Tongue (tissue), 1 donor: ENCODE measurements at regions not wholly inside any gene's neighbourhood (a gene's known extent, or its start where the extent isn't known, plus 50 kb on each side); places are given as distances from the start of the nearest gene placed in this dataset.
A peak's percentile ranks its signal among the peaks of the same experiment; 100 is the strongest.
"Not testable (repeated sequence)": the region's sequence is repeated elsewhere in the genome, so short reads cannot be mapped to it uniquely, and the experiment has no call there.

Experiments
- DNase-seq: peaks from one replicate; pipeline ENCODE4 v3.0.0-alpha.2; 2015

DNA sequence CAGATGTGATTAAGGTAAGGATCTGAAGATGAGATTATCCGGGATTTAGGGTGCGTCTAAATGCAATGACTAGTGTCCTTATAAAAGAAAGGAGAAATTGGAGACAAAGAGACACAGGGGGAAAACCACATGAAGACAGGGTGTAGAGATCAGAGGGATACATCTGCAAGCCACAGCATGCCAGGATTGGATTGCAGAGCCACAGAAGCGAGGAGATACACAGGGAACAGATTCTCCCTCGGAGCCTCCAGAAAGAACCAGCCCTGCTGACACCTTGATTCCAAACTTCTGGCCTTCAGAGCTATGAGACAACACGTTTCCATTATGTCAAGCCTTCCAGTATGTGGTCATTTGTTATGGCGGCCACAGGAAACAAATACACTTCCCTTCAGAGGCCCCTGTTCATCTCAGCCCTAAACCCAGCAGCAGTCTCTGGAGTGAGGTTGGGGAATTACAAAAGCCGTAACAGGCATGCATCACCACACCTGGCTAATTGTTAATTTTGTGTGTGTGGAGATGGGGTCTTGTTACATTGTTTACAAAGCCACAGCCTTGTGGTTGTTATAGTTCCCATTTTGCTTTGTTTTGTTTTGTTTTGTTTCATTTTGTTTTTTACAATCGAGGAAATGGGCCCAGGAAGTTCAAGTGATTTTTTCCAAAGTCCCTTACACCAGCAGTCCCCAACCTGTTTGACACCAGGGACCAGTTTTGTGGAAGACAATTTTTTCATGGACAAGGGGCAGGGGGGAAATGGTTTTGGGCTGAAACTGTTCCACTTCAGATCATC is 51.6 kb upstream of the LYRM9 start:
- no peak for DNase-seq

DNA sequence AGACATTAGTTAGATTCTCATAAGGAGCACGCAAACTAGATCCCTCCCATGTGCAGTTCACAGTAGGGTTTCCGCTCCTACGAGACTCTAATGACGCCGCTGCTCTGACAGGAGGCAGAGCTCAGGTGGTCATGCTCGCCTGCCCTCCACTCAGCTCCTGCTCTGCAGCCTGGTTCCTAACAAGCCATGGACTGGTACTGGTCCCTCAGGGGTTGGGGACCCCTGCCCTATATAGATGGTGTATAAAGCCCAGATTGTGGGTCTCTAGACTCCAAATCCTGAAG is 52.1 kb upstream of the LYRM9 start:
- DNase-seq = no peak

DNA sequence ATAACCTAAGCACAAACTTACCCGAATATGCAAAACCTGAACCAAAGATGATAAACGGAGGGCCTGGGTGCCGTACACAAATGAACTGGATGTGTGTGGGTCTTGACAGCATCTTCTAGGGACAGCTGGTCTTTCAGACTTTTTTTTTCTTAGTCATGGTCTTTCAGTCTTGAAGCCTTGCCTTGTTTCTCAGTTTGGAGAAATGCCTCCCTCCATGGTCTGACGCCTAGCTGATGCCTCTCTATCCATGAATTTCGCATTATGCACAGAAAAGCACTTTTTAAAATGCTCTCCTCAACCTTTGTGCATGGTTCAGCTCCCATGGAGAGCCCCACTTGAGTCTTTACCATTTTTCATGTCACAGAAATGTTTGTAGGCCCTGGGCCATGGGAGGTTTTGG is 52.8 kb upstream of the LYRM9 start:
- DNase-seq = no peak

DNA sequence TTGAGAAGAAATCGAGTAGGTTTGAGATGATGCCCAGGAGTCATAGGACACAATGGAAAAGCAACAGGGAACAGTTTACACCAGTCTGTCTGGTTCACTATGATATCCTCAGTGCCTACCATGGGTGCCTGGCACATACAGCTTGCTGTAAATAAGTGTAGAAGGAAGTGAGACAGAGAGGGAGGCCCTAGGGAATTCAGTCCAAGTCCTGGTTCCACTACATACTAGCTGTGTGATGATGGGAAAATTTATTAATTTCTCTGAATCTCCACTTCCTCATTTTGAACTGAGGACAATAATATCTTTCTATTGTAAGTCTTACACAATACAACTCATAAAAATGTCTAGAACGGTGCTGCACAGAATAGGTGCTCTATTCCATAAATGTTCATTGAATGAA is 53.3 kb upstream of the LYRM9 start:
- no peak for DNase-seq

DNA sequence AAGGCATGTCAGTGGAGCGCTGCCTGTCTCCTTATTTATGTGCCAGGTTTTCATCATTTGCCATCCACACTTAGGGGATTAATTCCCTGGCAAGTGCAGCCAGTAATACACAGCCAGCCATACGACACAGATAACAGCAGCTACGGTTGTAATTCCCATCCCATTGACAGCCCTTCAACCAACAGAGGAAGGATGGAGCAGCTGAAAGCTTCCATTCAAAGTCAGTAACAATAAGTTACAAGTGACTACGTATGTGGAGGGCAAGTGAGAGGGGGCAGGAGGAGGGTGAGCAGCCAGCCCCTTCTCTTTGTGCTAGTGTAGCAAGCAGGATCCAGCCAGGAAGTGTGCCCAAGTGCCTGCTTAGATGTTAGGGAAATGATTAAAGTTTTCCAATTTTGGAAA is 53.8 kb upstream of the LYRM9 start:
- no peak for DNase-seq

DNA sequence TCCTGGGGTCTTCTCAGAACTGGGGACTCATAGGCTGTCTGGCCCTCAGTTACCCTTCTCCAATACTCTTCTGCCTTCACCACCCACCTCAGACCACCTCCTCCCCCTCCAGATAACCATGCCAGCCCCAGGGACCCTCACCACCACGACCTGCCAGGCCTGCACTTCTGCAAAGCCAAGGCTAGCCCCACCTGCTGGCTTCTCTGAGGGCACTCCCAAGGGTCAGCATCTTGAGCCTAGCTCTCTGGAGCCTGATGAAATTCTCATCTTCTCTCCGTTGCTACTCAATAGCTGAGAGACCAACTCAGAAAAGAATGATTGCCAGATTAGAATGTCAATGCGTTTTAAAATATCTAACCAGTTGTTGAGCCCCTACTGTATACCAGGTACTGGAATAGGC is 56.1 kb upstream of the LYRM9 start:
- no peak for DNase-seq

DNA sequence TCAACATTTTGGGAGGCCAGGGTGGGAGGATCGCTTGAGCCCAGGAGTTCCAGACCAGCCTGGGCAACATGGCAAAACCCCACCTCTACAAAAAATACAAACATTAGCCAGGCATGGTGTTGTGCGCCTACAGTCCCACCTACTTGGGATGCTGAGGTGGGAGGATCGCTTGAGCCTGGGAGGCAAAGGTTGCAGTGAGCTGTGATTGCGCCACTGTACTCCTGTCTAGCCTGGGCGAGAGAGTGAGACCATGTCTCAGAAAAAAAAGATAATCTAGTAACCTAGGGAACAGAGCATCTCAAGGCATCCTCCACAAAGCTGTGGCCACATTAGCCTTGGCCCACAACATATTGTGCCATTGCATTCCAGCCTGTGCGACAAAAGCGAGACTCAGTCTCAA is 57.1 kb upstream of the LYRM9 start:
- not testable (repeated sequence) for DNase-seq

DNA sequence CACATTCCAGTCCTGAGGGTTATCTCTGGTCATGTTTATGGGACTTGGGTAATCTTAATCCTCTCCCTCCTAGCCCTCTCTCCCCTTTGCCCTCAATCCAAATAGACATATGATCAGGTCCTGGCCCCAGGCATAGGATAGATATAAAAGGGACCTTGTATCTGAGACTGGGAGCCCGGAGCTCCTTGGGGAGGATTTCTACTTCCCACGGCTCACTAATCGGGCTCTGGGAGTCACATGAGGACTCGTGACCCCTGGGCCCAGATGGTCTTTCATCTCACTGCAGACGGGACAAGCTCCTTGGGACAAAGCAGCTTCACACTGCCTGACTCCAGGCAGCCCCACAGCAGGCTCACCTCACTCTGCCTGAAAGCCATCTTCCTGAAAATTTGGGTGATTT is 57.8 kb upstream of the LYRM9 start:
- no peak for DNase-seq

DNA sequence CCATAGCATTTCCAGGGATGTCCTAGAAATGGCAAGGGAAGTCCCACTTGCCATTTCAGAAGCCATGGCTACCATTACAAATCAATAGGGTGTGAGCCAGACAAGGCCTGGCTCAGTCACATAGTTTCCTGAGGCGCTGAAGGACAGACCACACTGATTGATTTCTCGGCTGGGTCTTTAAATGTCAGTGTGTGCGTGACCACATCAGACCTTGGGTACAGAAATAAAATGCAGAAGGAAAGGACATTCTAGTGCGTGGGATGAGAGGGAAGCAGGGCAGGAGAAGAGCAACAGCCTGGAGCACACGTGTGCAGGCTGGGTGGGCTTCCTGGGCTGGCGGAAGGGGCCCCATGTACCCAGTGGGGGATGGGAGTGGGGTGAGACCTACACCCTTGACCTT is 58.7 kb upstream of the LYRM9 start:
- no peak for DNase-seq

DNA sequence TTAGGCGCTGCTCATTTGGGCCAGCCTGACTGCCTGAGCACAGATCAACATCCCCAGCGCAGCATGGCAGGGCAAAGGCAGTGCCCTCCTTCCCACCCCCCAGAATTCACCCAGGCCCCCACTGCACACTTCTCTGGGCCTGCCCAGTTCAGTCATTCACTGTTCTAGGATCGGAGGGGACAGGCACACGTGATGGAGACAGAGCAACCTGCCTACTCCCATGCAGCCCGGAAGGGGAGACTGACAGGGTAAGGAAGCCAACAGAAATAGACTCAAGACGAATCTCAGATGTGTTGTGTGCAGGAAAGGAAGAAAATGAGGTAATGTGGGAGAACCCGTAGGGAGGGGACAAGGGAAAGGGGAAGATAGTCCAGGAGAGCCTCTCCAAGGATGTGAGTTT is 59.2 kb upstream of the LYRM9 start:
- no peak for DNase-seq

DNA sequence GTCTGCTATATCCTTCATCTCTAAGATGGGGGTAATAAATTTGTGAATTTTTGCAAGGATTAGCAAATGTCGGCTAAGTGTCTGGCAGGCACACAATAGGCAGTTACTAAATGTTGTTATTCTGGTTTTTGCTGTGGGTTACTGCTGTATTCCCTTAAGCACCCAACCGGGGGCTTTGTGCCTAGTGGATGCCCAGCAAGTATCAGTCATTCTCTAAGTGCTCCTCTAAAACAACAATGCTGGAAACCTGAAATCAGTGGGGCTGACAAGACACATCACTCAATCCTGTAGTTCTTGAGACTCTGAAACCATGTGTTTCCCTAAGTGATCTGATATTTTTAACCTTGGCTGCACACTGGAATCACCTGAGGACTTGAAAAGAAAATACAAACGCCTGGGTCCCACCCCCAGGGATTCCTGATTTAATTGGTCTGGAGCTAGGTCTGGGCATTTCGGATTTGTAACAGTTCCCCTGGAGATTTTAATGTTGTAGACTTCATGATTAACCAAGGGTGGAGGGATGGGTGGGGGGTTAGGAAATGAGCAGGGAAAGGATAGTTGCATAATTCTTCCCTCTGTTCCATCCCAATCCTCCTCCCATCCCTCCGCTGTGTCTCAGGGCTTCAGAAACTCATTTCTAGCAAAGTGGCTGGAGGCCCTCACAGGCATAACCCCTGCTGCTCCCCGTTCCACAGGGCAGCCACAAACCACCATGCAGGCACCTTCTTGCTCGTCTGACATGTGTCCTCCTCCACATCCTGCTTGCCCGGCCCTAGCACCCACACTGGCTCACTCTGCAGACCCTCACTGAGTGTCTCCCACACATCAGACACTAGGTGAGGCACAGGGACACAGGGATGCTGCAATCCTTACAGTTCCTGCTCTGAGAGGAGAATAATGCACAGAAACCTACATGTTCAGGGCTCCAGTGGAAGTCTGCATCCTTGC is 61.7 kb upstream of the LYRM9 start:
- no peak for DNase-seq

DNA sequence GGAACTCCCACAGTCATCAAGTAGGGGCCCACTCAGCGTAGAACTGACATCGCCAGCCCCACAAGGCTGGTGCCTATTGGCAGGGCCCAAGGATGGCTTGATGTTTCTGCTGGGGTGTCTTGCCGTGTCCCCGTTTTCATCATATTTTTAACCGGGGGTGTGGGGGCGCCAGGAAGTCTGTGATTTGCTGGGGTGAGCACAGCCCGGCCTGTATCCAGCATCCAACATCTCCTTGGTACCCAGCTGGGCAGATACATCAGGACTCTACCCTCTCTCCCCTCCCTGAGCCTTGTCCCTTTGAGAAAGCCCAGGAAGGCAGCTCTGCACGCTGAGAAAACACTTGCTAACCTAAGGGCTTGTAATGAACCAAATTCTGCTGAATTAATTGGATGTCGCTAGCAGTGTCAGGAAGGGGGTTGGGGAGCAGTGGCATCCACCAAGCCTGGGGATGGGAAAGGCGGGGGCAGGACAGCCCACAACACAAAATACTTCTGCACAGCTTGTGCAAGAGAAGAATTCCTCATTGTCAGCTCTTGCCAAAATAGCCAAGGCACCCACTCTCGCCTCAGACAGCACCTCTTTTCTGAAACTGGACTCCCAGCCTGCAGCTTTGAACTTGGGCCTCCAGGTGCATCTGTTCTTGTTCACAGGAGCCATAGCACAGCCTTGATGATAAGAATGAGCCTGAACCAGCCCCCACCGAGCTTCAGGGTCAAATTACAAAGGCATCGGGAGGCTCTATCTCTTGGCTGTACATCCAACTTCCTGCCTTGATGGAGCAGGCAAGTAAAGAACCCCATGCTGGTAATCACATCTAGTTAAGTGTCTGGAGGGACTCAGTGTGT is 63.7 kb upstream of the LYRM9 start:
- DNase-seq = no peak

DNA sequence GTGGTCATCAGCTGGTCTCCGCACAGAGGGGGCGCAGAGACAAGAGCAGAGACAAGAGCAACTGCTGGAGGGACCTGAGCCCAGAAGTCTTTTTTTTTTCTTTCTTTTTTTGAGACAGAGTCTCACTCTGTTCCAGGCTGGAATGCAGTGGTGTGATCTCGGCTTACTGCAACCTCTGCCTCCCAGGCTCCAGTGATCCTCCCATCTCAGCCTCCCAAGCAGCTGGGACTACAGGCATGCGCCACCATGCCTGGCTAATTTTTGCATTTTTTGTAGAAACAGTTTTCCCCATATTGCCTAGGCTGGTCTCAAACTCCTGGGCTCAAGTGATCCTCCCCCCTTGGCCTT is 64.3 kb upstream of the LYRM9 start:
- DNase-seq = not testable (repeated sequence)

DNA sequence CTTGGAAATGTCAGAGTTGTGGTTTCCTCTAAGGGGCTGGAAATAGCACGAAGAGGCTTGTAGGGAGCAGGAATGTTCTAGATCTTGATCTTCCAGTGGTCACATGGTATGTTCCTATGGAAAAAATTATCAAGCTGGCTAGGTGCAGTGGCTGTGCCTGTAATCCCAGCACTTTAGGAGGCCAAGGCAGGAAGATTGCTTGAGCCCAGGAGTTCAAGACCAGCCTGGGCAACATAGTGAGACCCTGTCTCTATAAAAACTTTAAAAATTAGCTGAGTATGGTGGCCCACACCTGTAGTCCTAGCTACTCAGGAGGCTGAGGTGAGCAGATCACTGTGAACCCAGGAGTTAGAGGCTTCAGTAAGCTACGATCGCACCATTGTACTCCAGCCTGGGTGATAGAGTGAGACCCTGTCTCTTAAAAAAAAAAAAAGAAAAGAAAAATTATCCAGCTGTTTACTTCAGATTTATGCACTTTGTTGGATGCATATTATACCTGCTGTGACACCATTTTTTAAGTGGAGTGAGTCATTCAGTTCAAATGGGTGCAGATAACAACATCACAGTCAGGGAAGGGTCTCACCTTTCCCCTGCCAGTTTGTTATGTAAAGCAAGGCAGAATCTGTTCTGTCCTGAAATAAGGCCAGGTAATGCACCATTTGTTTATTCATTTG is 65.7 kb upstream of the LYRM9 start:
- DNase-seq = no peak

DNA sequence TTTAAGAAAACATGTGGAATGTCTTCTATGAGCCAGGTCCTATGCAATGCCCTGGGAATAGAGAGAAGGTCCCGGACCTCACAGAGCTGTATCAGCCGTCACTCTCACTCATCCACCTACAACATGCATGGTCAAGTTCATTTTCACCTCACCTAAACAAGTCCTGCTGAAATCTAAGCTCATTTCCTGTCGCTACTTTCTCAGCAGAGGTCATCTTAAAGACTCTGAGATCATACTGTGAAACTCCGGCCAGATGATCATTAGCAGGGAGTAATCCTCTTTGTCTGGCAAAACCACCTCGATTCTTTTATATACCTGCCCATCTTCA is 66.2 kb upstream of the LYRM9 start:
- no peak for DNase-seq

DNA sequence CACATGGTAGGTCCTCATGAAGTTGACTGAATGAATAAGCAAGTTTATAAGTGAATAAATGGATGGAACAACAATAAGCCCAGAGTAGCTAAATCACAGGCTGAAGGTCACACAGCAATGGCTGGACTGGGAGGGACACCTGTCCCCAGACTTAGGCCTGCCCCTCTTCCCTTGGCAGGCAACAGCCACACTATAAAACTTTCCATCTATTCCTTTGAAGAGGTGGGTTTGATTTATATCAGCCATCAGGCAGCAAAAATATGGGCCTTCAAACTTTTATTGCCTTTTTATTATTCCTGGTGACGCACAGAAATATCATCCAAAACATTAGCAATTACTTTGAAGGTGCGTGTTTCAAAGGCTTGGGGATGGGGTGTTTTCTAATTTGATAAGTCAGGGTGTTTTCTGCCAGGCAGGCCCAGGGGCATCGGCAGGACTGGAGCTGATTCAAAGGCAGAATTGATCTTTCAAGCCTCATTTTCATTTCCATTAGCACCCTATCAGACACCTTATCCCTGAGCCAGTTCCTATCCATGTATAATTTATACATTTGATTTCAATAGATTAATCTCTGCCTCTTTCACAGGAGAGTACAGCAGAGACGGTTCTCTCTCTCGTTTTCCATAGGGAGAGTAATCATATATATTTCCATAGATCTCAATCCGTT is 67.2 kb upstream of the LYRM9 start:
- DNase-seq = no peak

DNA sequence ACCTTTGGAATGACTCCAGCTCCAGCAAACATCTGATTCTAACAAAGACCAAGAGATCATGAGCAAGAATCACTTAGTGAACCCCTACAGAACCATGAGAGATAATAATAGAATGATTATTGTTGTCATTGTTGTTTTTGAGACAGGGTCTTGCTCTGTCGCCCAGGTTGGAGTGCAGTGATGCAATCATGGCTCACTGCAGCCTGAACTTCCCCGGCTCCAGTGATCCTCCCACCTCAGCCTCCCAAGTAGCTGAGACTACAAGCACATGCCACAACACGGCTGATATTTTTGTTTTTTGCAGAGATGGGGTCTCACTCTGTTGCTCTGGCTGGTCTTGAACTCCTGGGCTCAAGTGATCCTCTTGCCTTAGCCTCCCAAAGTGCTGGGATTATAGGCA is 69.4 kb upstream of the LYRM9 start:
- not testable (repeated sequence) for DNase-seq

DNA sequence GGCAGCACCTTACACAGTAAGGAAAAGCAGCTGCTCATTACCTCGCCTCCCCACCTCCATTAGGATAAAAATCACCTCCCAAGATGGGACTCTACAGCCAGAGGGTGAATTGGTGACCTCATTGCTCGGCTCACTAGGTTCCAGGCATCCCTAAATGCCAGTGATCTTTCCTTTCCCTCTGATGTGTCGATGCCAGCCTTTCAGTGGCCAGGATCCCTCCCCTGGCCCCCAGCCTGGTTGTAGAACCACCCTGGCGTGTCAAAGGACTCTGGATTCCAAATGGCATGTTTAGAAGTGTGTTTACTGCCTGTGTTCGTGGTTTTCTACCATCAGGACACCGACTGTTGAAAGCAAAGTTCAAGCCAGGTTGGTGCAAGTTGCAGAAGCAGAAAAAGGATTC is 72.1 kb upstream of the LYRM9 start:
- no peak for DNase-seq

DNA sequence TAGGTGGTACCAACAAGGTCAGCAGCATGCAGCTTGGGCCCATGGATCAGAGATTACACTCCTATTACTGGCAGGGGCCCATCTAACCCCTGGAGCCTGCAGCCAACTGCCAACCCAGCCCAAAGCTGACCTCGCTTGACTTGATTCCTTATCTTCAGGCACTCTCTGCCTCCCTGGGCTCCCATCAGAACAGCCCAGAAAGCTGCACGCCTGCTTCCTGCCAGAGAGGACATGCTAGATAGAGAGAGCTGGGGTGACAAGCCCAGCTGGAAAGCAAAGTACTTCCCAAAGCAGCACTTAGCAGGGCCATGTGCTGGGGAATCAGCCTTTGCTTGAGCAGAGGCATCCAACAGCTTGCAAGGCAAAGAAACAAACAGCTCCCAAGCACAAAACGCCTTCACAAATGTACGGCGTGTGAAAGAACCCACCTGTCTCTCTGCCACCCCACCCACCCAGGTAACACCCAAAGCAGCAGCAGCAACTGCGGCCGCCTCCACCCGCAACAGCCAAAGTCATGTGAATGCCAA is 74.2 kb upstream of the NLK start:
- peak; percentile 3 for DNase-seq

DNA sequence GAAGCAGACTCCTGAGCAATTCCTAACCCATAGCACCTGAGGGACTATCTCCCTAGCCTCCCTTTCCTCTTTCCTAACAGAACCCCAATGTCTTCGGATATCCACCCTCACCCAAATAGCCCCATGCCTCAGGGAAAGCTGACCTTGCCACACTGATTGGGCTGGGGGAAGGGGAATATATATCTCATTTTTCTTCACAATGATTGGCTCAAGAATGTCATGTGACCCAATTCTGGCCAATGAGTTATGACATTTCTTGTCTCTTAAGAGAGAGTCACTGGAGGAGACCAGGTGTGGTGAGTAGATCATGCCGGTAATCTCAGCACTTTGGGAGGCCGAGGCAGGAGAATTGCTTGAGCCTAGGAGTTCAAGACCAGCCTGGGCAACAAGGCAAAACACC is 71.9 kb upstream of the NLK start:
- DNase-seq = no peak

DNA sequence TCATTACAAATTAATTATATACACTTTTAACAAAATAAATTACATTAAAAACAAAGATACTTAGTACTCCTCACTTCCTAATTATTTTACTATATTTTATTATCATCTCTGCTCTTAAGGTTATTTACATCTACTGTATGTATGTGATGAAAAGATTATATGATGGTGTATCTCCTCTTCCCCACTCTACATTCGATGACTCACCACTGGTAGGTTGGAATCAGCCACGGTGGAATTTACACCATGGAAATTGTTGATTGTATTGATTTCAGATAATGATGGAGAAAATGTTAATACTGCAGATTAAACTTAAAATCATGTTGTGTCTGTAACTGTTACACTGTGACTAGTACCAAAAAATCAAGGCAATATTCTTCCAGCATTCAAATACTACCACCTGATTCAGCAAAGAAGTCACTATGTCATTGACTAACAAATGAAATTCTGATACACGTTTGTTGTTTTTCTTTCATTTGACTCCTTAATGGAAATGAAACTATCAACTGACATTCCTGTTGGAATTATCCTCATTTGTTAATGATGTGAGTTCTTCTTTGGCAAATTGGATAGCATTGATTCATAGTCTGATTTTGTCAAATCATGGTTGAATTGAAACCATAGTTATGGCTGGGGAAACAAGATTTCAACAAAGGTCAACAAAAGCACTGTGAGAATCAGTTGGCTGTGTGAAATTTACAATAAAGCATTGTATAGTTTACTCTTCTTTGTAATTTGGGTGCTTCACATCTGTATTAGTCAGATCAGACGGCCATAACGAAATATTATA is 69.0 kb upstream of the NLK start:
- DNase-seq = no peak
